Astrocyte (in vitro differentiated cells and primary cell): ENCODE measurements at regions not wholly inside any gene's neighbourhood (a gene's known extent, or its start where the extent isn't known, plus 50 kb on each side); places are given as distances from the start of the nearest gene placed in this dataset.
"Not testable (repeated sequence)": the region's sequence is repeated elsewhere in the genome, so short reads cannot be mapped to it uniquely, and the experiment has no call there.

Experiments used
- DNase-seq: peaks from one replicate; pipeline ENCODE4 v3.0.0-alpha.2; 2010; ENCODE audit warnings: low read depth
- FAIRE-seq: peaks from 2 replicates; lab custom pipeline; 2011; peaks lifted over from hg19 to GRCh38; lab: Jason Lieb, UNC
- H2AFZ ChIP-seq: 2 replicates; pipeline ENCODE4 v1.6.0; 2012; ENCODE audit warnings: low read depth, low read length, inconsistent platforms
- H3K27ac ChIP-seq: 2 replicates; pipeline ENCODE4 v1.5.1; 2011; ENCODE audit warnings: low read depth, low read length, inconsistent platforms
- H3K27me3 ChIP-seq: 2 replicates; pipeline ENCODE4 v1.6.0; 2011; ENCODE audit warnings: low read length, inconsistent platforms; ENCODE audit not compliant: insufficient read depth
- H3K36me3 ChIP-seq: 2 replicates; pipeline ENCODE4 v1.5.1; 2011; ENCODE audit warnings: low read length, inconsistent platforms; ENCODE audit not compliant: insufficient read depth
- H3K4me1 ChIP-seq: 2 replicates; pipeline ENCODE4 v1.5.1; 2011; ENCODE audit warnings: low read length, inconsistent platforms; ENCODE audit not compliant: insufficient read depth
- H3K4me2 ChIP-seq: 2 replicates; pipeline ENCODE4 v1.6.0; 2012; ENCODE audit warnings: low read length, inconsistent platforms
- H3K4me3 ChIP-seq: 2 replicates; pipeline ENCODE4 v1.5.1; 2011; ENCODE audit warnings: low read depth, mild to moderate bottlenecking, low read length, inconsistent platforms; ENCODE audit not compliant: insufficient read depth
- H3K79me2 ChIP-seq: 2 replicates; pipeline ENCODE4 v1.6.0; 2012; ENCODE audit warnings: mild to moderate bottlenecking, low read length, inconsistent platforms; ENCODE audit not compliant: insufficient read depth
- H3K9ac ChIP-seq: 2 replicates; pipeline ENCODE4 v1.6.0; 2012; ENCODE audit warnings: mild to moderate bottlenecking, low read length, inconsistent platforms
- H3K9me3 ChIP-seq: 2 replicates; pipeline ENCODE4 v1.5.1; 2012; ENCODE audit warnings: low read depth, mild to moderate bottlenecking, low read length, inconsistent platforms; ENCODE audit not compliant: insufficient read depth
- H4K20me1 ChIP-seq: 2 replicates; pipeline ENCODE4 v1.6.0; 2012; ENCODE audit warnings: low read length, inconsistent platforms; ENCODE audit not compliant: insufficient read depth
- H3K27ac Mint-ChIP-seq: one replicate; pipeline ENCODE4 v1.8.0; 2021; ENCODE audit warnings: mild to moderate bottlenecking, mixed read lengths; ENCODE audit not compliant: unreplicated experiment
- H3K27me3 Mint-ChIP-seq: one replicate; pipeline ENCODE4 v1.8.0; 2021; ENCODE audit warnings: low read depth, mixed read lengths; ENCODE audit not compliant: unreplicated experiment
- H3K36me3 Mint-ChIP-seq: one replicate; pipeline ENCODE4 v1.8.0; 2021; ENCODE audit warnings: low read depth, mixed read lengths; ENCODE audit not compliant: unreplicated experiment
- H3K4me1 Mint-ChIP-seq: one replicate; pipeline ENCODE4 v1.8.0; 2021; ENCODE audit warnings: low read depth, mixed read lengths; ENCODE audit not compliant: unreplicated experiment
- H3K4me3 Mint-ChIP-seq: one replicate; pipeline ENCODE4 v1.8.0; 2021; ENCODE audit warnings: mild to moderate bottlenecking, moderate library complexity, mixed read lengths; ENCODE audit not compliant: unreplicated experiment
- H3K9me3 Mint-ChIP-seq: one replicate; pipeline ENCODE4 v1.8.0; 2021; ENCODE audit warnings: mild to moderate bottlenecking, mixed read lengths; ENCODE audit not compliant: unreplicated experiment

DNA sequence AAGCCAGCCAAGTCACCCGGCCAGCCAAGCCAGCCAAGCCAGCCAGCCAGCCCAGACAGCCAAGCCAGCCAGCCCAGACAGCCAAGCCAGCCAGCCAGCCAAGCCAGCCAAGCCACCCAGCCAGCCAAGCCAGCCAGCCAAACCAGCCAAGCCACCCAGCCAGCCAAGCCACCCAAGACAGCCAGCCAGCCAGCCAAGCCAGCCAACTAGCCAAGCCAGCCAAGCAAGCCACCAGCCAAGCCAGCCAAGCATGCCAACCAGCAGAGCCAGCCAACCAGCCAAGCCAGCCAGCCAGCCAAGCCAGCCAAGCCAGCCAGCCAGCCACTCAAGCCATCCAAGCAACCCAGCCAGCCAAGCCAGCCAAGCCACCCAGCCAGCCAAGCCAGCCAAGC, 323.1 kb upstream of the PLGLB2 start:
- H3K27ac ChIP-seq, FAIRE-seq, H2AFZ ChIP-seq, H4K20me1 ChIP-seq, H3K27me3 Mint-ChIP-seq, H3K79me2 ChIP-seq, H3K9me3 Mint-ChIP-seq, DNase-seq, H3K4me2 ChIP-seq, H3K9ac ChIP-seq, H3K4me3 Mint-ChIP-seq, H3K27me3 ChIP-seq, H3K4me1 Mint-ChIP-seq, H3K36me3 ChIP-seq, H3K27ac Mint-ChIP-seq, H3K36me3 Mint-ChIP-seq, H3K4me3 ChIP-seq, H3K9me3 ChIP-seq, H3K4me1 ChIP-seq: not testable (repeated sequence)

DNA sequence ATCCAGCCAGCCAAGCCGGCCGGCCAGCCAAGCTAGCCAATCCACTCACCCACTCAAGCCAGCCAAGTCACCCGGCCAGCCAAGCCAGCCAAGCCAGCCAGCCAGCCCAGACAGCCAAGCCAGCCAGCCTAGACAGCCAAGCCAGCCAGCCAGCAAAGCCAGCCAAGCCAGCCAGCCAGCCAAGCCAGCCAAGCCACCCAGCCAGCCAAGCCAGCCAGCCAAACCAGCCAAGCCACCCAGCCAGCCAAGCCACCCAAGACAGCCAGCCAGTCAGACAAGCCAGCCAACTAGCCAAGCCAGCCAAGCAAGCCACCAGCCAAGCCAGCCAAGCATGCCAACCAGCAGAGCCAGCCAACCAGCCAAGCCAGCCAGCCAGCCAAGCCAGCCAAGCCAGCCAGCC, 322.7 kb upstream of the PLGLB2 start:
- not testable (repeated sequence) for H3K4me3 ChIP-seq, H3K4me1 Mint-ChIP-seq, H4K20me1 ChIP-seq, H3K36me3 ChIP-seq, H3K4me3 Mint-ChIP-seq, H3K9me3 Mint-ChIP-seq, H3K36me3 Mint-ChIP-seq, FAIRE-seq, H3K27me3 ChIP-seq, H3K27ac ChIP-seq, H3K9me3 ChIP-seq, H3K4me1 ChIP-seq, H3K79me2 ChIP-seq, H3K27ac Mint-ChIP-seq, H3K9ac ChIP-seq, H2AFZ ChIP-seq, H3K27me3 Mint-ChIP-seq, H3K4me2 ChIP-seq, DNase-seq

- not testable (repeated sequence) for H2AFZ ChIP-seq, H3K36me3 ChIP-seq, H3K4me2 ChIP-seq, H3K36me3 Mint-ChIP-seq, H3K27ac Mint-ChIP-seq, H3K27ac ChIP-seq, H3K9ac ChIP-seq, H3K4me3 ChIP-seq, H3K9me3 ChIP-seq, DNase-seq, H3K4me3 Mint-ChIP-seq, FAIRE-seq, H4K20me1 ChIP-seq, H3K9me3 Mint-ChIP-seq, H3K27me3 Mint-ChIP-seq, H3K4me1 ChIP-seq, H3K4me1 Mint-ChIP-seq, H3K27me3 ChIP-seq, H3K79me2 ChIP-seq
Observed at GRCh38 chr2:87425717-87426116, 322.2 kb upstream of the PLGLB2 start.

GRCh38 chr2:87428452-87429130, 319.3 kb upstream of the PLGLB2 start:
- not testable (repeated sequence) for H3K4me1 ChIP-seq, H4K20me1 ChIP-seq, H3K4me1 Mint-ChIP-seq, H3K4me3 Mint-ChIP-seq, H3K9me3 ChIP-seq, H3K27me3 Mint-ChIP-seq, H3K27ac ChIP-seq, H3K27ac Mint-ChIP-seq, FAIRE-seq, H2AFZ ChIP-seq, H3K36me3 ChIP-seq, H3K9ac ChIP-seq, DNase-seq, H3K4me2 ChIP-seq, H3K9me3 Mint-ChIP-seq, H3K4me3 ChIP-seq, H3K36me3 Mint-ChIP-seq, H3K79me2 ChIP-seq, H3K27me3 ChIP-seq

DNA sequence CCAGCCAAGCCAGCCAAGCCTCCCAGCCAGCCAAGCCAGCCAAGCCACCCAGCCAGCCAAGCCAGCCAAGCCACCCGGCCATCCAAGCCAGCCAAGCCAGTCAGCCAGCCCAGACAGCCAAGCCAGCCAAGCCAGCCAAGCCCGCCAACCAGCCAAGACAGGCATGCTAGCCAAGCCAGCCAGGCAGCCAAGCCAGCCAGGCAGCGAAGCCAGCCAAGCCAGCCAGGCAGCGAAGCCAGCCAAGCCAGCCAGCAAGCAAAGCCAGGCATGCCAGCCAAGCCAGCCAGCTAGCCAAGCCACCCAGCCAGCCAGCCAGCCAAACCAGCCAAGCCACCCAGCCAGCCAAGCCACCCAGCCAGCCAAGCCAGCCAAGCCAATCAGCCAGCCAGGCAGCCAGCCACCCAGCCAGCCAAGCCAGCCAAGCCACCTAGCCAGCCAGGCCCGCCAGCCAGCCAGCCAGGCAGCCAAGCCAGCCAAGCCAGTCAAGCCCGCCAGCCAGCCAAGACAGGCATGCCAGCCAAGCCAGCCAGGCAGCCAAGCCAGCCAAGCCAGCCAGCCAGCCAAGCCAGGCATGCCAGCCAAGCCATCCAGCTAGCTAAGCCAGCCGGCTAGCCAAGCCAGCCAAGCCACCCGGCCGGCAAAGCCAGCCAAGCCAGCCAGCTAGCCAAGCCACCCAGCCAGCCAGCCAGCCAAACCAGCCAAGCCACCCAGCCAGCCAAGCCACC, 318.5 kb upstream of the PLGLB2 start:
- H3K4me1 ChIP-seq, DNase-seq, FAIRE-seq, H3K4me2 ChIP-seq, H3K27ac ChIP-seq, H3K36me3 Mint-ChIP-seq, H3K27me3 ChIP-seq, H2AFZ ChIP-seq, H3K27me3 Mint-ChIP-seq, H3K4me3 ChIP-seq, H4K20me1 ChIP-seq, H3K9ac ChIP-seq, H3K27ac Mint-ChIP-seq, H3K79me2 ChIP-seq, H3K9me3 Mint-ChIP-seq, H3K4me1 Mint-ChIP-seq, H3K36me3 ChIP-seq, H3K4me3 Mint-ChIP-seq, H3K9me3 ChIP-seq: not testable (repeated sequence)

DNA sequence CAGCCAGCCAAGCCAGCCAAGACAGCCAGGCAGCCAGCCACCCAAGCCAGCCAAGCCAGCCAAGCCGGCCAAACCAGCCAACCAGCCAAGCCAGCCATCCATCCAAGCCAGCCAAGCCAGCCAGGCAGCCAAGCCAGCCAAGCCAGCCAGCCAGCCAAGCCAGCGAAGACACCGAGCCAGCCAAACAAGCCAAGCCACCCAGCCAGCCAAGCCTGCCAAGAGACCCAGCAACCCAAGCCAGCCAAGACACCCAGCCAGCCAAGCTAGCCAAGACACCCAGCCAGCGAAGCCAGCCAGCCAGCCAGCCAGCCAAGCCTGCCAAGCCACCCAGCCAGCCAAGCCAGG, 318.0 kb upstream of the PLGLB2 start:
- H3K36me3 Mint-ChIP-seq, H3K4me3 ChIP-seq, H3K4me1 ChIP-seq, H3K9me3 ChIP-seq, H3K4me3 Mint-ChIP-seq, FAIRE-seq, H3K27ac ChIP-seq, H4K20me1 ChIP-seq, H3K36me3 ChIP-seq, H3K27me3 Mint-ChIP-seq, H3K27me3 ChIP-seq, H2AFZ ChIP-seq, H3K9ac ChIP-seq, H3K27ac Mint-ChIP-seq, H3K9me3 Mint-ChIP-seq, H3K79me2 ChIP-seq, H3K4me1 Mint-ChIP-seq, DNase-seq, H3K4me2 ChIP-seq: not testable (repeated sequence)
